SH-SY5Y (cell line): ENCODE measurements at regions not wholly inside any gene's neighbourhood (a gene's known extent, or its start where the extent isn't known, plus 50 kb on each side); places are given as distances from the start of the nearest gene placed in this dataset.

Experiments used
- GATA2 ChIP-seq: IDR thresholded peaks from 2 replicates; pipeline ENCODE4 v1.6.1; 2011; ENCODE audit warnings: mild to moderate bottlenecking, low read depth, low read length
- GATA3 ChIP-seq: IDR thresholded peaks from 2 replicates; pipeline ENCODE4 v1.6.1; 2011; ENCODE audit warnings: low read depth, mild to moderate bottlenecking, low read length, moderate library complexity

DNA sequence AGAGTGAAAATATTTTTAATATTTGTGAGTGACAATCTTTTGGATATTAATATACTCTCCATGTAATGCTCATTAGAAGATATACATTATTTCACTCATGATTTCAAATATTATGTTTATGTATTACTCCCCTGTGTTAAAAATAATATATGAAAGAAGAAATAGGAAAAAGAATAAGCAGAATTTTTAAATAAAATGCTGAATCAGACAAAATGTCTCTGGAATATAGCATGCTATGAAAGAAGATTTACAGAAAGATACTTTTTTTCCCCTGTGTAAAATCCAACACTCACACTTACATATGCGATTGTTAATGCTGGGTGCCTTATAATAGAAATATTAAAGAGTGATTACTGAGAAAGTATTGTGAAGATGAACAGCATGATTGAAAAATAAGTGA lies 373.7 kb downstream of the ANXA1 start:
- TF ChIP-seq GATA2, result no peak
- TF ChIP-seq GATA3, result no peak
